SK-N-SH treated with all-trans-retinoic acid at 6 μM for 48 hours (cell line): ENCODE measurements at regions not wholly inside any gene's neighbourhood (a gene's known extent, or its start where the extent isn't known, plus 50 kb on each side); places are given as distances from the start of the nearest gene placed in this dataset.

Source experiments
- BACH2 ChIP-seq: fragments of 250-450 bp; sonication (Bioruptor Pico); IDR thresholded peaks from 2 replicates; pipeline ENCODE4 v1.9.0; 2021; ENCODE audit warnings: mild to moderate bottlenecking, borderline replicate concordance
- ISL1 ChIP-seq: fragments of 250-450 bp; sonication (Bioruptor Pico); IDR thresholded peaks from 2 replicates; pipeline ENCODE4 v2.1.2; 2022; ENCODE audit warnings: mild to moderate bottlenecking, moderate library complexity
- RARB ChIP-seq: fragments of 250-450 bp; sonication (Bioruptor Pico); IDR thresholded peaks from 2 replicates; pipeline ENCODE4 v1.8.0; 2021; ENCODE audit warnings: mild to moderate bottlenecking, moderate library complexity
- ZC3H10 ChIP-seq: fragments of 250-450 bp; sonication (Bioruptor Pico); IDR thresholded peaks from 2 replicates; pipeline ENCODE4 v1.5.1; 2021; ENCODE audit warnings: mild to moderate bottlenecking, moderate library complexity
- ZFP3 ChIP-seq: fragments of 250-450 bp; sonication (Bioruptor Pico); IDR thresholded peaks from 2 replicates; pipeline ENCODE4 v1.5.0; 2020; ENCODE audit warnings: mild to moderate bottlenecking, moderate library complexity
- ZFP30 ChIP-seq: fragments of 450-650 bp; formaldehyde crosslinking; IDR thresholded peaks from 2 replicates; pipeline ENCODE4 v1.5.0; 2022; ENCODE audit warnings: mild to moderate bottlenecking, moderate library complexity
- ZNF565 ChIP-seq: fragments of 450-650 bp; formaldehyde crosslinking; conservative IDR thresholded peaks from 2 replicates; pipeline ENCODE4 v1.5.0; 2020; ENCODE audit warnings: low read depth, mild to moderate bottlenecking, moderate library complexity
- TF ChIP-seq, protein P1 (sequence below): fragments of 250-450 bp; sonication (Bioruptor Pico); IDR thresholded peaks from 2 replicates; pipeline ENCODE4 v1.5.1; 2020; ENCODE audit warnings: low read depth, mild to moderate bottlenecking, moderate library complexity
- TF ChIP-seq, protein P2 (sequence below): fragments of 250-450 bp; sonication (Bioruptor Pico); IDR thresholded peaks from 2 replicates; pipeline ENCODE4 v1.8.0; 2020; ENCODE audit warnings: mild to moderate bottlenecking, moderate library complexity, borderline replicate concordance
- TF ChIP-seq, protein P3 (sequence below): fragments of 250-450 bp; sonication (Bioruptor Pico); IDR thresholded peaks from 2 replicates; pipeline ENCODE4 v1.8.0; 2021; ENCODE audit warnings: low read depth, mild to moderate bottlenecking, moderate library complexity, borderline replicate concordance

DNA sequence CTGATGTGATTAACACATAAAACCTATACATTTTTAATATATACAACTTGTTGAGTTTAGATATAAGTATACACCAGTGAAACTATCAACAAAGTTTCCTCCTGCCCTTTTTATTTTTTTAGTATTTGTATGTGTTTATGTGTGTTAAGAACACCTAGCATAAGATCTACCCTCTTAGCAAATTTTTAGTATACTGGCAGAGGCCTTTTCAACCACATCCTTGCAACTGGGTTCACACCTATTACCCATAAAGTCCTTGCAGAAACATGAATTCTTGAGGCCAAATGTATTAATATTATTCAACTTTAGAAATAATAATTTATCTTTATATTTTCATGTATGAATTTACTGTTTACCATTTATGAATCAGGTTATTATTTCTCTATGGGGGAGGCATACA, 119.7 kb upstream of the CRIM1 start:
- TF ChIP-seq ZNF565 (CRISPR knock-in tag), result no peak
- TF ChIP-seq, protein P1, sequence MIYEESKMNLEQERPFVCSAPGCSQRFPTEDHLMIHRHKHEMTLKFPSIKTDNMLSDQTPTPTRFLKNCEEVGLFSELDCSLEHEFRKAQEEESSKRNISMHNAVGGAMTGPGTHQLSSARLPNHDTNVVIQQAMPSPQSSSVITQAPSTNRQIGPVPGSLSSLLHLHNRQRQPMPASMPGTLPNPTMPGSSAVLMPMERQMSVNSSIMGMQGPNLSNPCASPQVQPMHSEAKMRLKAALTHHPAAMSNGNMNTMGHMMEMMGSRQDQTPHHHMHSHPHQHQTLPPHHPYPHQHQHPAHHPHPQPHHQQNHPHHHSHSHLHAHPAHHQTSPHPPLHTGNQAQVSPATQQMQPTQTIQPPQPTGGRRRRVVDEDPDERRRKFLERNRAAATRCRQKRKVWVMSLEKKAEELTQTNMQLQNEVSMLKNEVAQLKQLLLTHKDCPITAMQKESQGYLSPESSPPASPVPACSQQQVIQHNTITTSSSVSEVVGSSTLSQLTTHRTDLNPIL, result no peak
- TF ChIP-seq RARB (CRISPR knock-in tag), result no peak
- TF ChIP-seq ZFP3, result no peak
- TF ChIP-seq, protein P2, sequence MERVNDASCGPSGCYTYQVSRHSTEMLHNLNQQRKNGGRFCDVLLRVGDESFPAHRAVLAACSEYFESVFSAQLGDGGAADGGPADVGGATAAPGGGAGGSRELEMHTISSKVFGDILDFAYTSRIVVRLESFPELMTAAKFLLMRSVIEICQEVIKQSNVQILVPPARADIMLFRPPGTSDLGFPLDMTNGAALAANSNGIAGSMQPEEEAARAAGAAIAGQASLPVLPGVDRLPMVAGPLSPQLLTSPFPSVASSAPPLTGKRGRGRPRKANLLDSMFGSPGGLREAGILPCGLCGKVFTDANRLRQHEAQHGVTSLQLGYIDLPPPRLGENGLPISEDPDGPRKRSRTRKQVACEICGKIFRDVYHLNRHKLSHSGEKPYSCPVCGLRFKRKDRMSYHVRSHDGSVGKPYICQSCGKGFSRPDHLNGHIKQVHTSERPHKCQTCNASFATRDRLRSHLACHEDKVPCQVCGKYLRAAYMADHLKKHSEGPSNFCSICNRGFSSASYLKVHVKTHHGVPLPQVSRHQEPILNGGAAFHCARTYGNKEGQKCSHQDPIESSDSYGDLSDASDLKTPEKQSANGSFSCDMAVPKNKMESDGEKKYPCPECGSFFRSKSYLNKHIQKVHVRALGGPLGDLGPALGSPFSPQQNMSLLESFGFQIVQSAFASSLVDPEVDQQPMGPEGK (CRISPR knock-in tag), result no peak
- TF ChIP-seq BACH2 (CRISPR knock-in tag), result no peak
- TF ChIP-seq ZFP30 (CRISPR knock-in tag), result no peak
- TF ChIP-seq ISL1 (CRISPR knock-in tag), result no peak
- TF ChIP-seq ZC3H10 (CRISPR knock-in tag), result no peak
- TF ChIP-seq, protein P3, sequence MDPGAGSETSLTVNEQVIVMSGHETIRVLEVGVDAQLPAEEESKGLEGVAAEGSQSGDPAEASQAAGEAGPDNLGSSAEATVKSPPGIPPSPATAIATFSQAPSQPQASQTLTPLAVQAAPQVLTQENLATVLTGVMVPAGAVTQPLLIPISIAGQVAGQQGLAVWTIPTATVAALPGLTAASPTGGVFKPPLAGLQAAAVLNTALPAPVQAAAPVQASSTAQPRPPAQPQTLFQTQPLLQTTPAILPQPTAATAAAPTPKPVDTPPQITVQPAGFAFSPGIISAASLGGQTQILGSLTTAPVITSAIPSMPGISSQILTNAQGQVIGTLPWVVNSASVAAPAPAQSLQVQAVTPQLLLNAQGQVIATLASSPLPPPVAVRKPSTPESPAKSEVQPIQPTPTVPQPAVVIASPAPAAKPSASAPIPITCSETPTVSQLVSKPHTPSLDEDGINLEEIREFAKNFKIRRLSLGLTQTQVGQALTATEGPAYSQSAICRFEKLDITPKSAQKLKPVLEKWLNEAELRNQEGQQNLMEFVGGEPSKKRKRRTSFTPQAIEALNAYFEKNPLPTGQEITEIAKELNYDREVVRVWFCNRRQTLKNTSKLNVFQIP (CRISPR knock-in tag), result no peak
